ENCODE measurements at regions not wholly inside any gene's neighbourhood (a gene's known extent, or its start where the extent isn't known, plus 50 kb on each side); places are given as distances from the start of the nearest gene placed in this dataset.

DNA sequence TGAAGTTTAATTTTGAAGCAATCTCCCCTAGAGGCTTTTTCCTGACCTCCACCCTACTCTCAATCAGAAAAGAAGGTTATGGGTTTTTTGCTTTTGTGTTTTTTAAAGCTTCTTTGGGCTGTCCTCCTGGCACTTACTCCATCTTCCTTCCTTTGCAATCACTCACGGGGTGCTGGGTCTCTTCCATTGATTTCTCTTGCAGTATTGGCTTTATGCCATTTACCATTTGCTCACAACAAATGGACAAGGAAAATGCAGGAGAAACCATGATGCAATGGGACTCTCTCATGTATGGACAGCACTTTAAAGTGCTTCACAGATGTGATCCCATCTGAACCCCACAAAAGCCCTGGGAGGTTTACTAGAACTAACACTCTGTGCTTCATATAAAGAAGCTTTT, 57.5 kb downstream of the SST start:
- no peaks in the 10 kb centered on the region for H3K79me2 ChIP-seq (ENCODE audit: control insufficient read depth, insufficient read depth, low read length)
- no peak overlapping the region for H3K27ac ChIP-seq (ENCODE audit: control insufficient read depth, insufficient read depth, low read length)
- H2AFZ ChIP-seq (ENCODE audit: control insufficient read depth, low read length): no peak overlapping the region
- no peaks in the 10 kb centered on the region for H3K9me3 ChIP-seq (ENCODE audit: control insufficient read depth, low read depth, low read length)
- H3K4me1 ChIP-seq (ENCODE audit: control insufficient read depth, extremely low read depth, insufficient read depth, low read length): no peaks in the 10 kb centered on the region
- no peak overlapping the region for H3K4me3 ChIP-seq (ENCODE audit: control insufficient read depth in 2 of 3, extremely low read depth in 1 of 3, insufficient read depth in 2 of 3, low read depth in 1 of 3, low read length in 3 of 3)
- H3K27me3 ChIP-seq (ENCODE audit: control insufficient read depth, extremely low read depth, insufficient read depth, low read length): peaks cover 4% of the 10 kb centered on the region
- no peak for FAIRE-seq
- DNase-seq (ENCODE audit: low read depth, low spot score): no peak
- dilution Hi-C loops (cut with MboI; ENCODE audit: extremely low pct_ligation_motif_present, low sequenced_read_pairs): no loop called here
- no peaks in the 10 kb centered on the region for H3K36me3 ChIP-seq (ENCODE audit: control insufficient read depth in 2 of 2, extremely low read depth in 1 of 2, insufficient read depth in 2 of 2, low read length in 2 of 2)
- H3K9me1 ChIP-seq (ENCODE audit: control insufficient read depth, extremely low read depth, insufficient read depth, low read length): no peaks in the 10 kb centered on the region
- no peak overlapping the region for H3K9ac ChIP-seq (ENCODE audit: control insufficient read depth, extremely low read depth, insufficient read depth, low read length)
- no peak overlapping the region for H3K4me2 ChIP-seq (ENCODE audit: control insufficient read depth, extremely low read depth, insufficient read depth, low read depth, low read length)
- TF ChIP-seq, protein P1, sequence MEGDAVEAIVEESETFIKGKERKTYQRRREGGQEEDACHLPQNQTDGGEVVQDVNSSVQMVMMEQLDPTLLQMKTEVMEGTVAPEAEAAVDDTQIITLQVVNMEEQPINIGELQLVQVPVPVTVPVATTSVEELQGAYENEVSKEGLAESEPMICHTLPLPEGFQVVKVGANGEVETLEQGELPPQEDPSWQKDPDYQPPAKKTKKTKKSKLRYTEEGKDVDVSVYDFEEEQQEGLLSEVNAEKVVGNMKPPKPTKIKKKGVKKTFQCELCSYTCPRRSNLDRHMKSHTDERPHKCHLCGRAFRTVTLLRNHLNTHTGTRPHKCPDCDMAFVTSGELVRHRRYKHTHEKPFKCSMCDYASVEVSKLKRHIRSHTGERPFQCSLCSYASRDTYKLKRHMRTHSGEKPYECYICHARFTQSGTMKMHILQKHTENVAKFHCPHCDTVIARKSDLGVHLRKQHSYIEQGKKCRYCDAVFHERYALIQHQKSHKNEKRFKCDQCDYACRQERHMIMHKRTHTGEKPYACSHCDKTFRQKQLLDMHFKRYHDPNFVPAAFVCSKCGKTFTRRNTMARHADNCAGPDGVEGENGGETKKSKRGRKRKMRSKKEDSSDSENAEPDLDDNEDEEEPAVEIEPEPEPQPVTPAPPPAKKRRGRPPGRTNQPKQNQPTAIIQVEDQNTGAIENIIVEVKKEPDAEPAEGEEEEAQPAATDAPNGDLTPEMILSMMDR (optimal IDR thresholded peaks at IDR 0.05 in 1 of 3, IDR thresholded peaks at IDR 0.05 in 1 of 3, conservative IDR thresholded peaks at IDR 0.05 in 1 of 3; ENCODE audit: extremely low read depth in 1 of 3, insufficient read depth in 2 of 3, low read length in 3 of 3): no peak
- no peak for TF ChIP-seq EZH2 (IDR thresholded peaks at IDR 0.05; ENCODE audit: low read length)
- H4K20me1 ChIP-seq (ENCODE audit: control insufficient read depth, extremely low read depth, insufficient read depth, low read length): no peaks in the 10 kb centered on the region

DNA sequence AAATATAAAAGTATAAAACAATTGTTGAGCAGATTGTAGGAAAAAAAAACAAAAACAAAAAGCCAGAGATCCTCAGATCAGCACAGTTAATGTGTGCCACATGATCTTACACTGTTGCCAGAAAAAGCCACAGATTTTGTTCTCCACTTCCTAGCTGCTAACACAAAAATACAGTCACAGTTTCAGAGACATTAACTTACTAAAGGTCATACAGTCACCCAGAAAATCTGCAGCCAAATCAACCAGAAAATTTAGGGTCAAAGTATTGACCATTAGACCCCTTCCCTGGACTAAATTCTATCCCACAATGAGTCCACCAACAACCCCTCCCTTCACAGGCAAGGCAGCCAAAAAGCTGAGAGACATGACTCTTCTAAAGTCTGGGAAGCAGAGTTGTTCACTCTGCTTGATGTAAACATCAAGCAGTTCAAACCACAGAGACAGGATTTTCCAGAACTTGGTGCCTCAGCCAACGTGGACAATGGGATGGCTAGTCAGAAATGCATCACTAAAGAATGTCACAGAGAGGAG, 59.1 kb downstream of the SST start:
- Histone ChIP-seq H3K4me3 (ENCODE audit: control insufficient read depth in 2 of 3, extremely low read depth in 1 of 3, insufficient read depth in 2 of 3, low read depth in 1 of 3, low read length in 3 of 3) (no peak overlapping the region), H3K27me3 (ENCODE audit: control insufficient read depth, extremely low read depth, insufficient read depth, low read length) (peaks cover 4% of the 10 kb centered on the region), H3K79me2 (ENCODE audit: control insufficient read depth, insufficient read depth, low read length) (no peaks in the 10 kb centered on the region), H3K27ac (ENCODE audit: control insufficient read depth, insufficient read depth, low read length) (no peak overlapping the region), H3K4me1 (ENCODE audit: control insufficient read depth, extremely low read depth, insufficient read depth, low read length) (no peaks in the 10 kb centered on the region), H2AFZ (ENCODE audit: control insufficient read depth, low read length) (no peak overlapping the region), H3K9ac (ENCODE audit: control insufficient read depth, extremely low read depth, insufficient read depth, low read length) (no peak overlapping the region), H3K4me2 (ENCODE audit: control insufficient read depth, extremely low read depth, insufficient read depth, low read depth, low read length) (no peak overlapping the region), H3K9me3 (ENCODE audit: control insufficient read depth, low read depth, low read length) (no peaks in the 10 kb centered on the region), H3K36me3 (ENCODE audit: control insufficient read depth in 2 of 2, extremely low read depth in 1 of 2, insufficient read depth in 2 of 2, low read length in 2 of 2) (no peaks in the 10 kb centered on the region), H4K20me1 (ENCODE audit: control insufficient read depth, extremely low read depth, insufficient read depth, low read length) (no peaks in the 10 kb centered on the region), H3K9me1 (ENCODE audit: control insufficient read depth, extremely low read depth, insufficient read depth, low read length) (no peaks in the 10 kb centered on the region)
- TF ChIP-seq, protein P1 (optimal IDR thresholded peaks at IDR 0.05 in 1 of 3, IDR thresholded peaks at IDR 0.05 in 1 of 3, conservative IDR thresholded peaks at IDR 0.05 in 1 of 3; ENCODE audit: extremely low read depth in 1 of 3, insufficient read depth in 2 of 3, low read length in 3 of 3): no peak
- TF ChIP-seq EZH2 (IDR thresholded peaks at IDR 0.05; ENCODE audit: low read length): no peak
- dilution Hi-C loops (cut with MboI; ENCODE audit: extremely low pct_ligation_motif_present, low sequenced_read_pairs): no loop called here
- no peak for FAIRE-seq
- DNase-seq (ENCODE audit: low read depth, low spot score): no peak

Measured in keratinocyte (primary cell).